Colonic mucosa (tissue), 4 donors: ENCODE measurements at regions not wholly inside any gene's neighbourhood (a gene's known extent, or its start where the extent isn't known, plus 50 kb on each side); places are given as distances from the start of the nearest gene placed in this dataset.

Experiments
- DNase-seq: peaks from one replicate; pipeline ENCODE4 v3.0.0-alpha.2; 2020
- H3K27ac ChIP-seq: fragments of 200-600 bp; one replicate; pipeline ENCODE4 v1.8.0; 2021
- H3K27me3 ChIP-seq: fragments of 200-600 bp; one replicate; pipeline ENCODE4 v1.8.0; 2021
- H3K36me3 ChIP-seq: fragments of 200-600 bp; one replicate; pipeline ENCODE4 v1.8.0; 2021
- H3K4me1 ChIP-seq: fragments of 200-600 bp; one replicate; pipeline ENCODE4 v1.8.0; 2021; ENCODE audit warnings: mild to moderate bottlenecking
- H3K4me3 ChIP-seq: fragments of 200-600 bp; one replicate; pipeline ENCODE4 v1.8.0; 2021
- H3K9ac ChIP-seq, 2 donors: one replicate each; pipeline ENCODE4 v1.7.0; 2013; ENCODE audit warnings: control low read depth in 2 of 2, low read depth in 2 of 2, low read length in 2 of 2
- H3K9me3 ChIP-seq: fragments of 200-600 bp; one replicate; pipeline ENCODE4 v1.8.0; 2021
- intact Hi-C: fragments of 100-400 bp; cut with DNase I; formaldehyde crosslinking; loops from one replicate; pipeline ENCODE4 v1.14.1; 2022
- TF ChIP-seq, protein P1 (sequence below): fragments of 200-600 bp; IDR thresholded peaks from one replicate; pipeline ENCODE4 v1.8.0; 2022; ENCODE audit warnings: antibody characterized with exemption, mild to moderate bottlenecking
- donor health status: healthy.
- donor health status: DM: no; HTN: no; CAD: no.
- donor health status: DM: no; HTN: no; CAD: no.

DNA sequence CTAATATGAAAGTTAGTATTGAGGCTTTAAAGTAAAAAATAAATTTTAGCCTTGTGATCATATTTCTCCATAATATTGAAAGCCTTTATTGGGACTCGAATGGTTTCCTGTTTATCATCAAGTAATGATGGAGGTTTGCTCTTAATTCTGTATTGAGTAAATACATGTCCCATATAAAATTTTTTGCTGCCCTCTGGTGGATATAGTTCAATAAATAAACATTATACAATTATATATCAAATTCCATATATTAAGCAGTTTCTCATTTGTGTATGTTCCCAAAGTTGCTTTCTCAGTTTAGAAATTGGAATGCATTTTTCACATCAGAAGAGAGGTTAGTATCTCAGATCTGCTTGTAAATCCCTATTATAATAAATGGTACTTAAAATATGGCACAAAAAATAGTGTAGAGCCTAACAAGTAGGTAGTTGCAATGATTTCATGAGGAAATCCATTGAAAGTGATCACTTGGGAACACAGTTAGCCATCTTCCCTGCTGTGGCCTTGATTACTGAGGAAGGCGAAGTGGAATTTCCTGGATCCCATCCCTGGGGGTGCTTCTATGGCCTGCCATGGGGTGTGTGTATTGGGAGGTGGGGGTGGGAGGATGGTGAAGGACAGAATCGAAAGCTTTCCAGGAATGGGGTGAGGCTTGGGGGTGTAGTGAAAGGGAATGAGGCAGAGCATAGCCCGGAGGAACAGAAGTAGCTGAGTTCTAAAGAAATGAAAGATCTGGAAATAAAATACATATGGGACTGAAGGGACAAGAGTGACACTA lies 84.1 kb upstream of the C21orf91 start:
- intact Hi-C loops = loop anchor here (5.0 kb wide), 1 partner anchor 221 kb away; no protein-coding TSS in a partner anchor
- Histone ChIP-seq H3K27me3 (no peaks in the 10 kb centered on the region), H3K9ac (no peak overlapping the region), H3K4me3 (no peak overlapping the region), H3K27ac (no peak overlapping the region), H3K4me1 (no peaks in the 10 kb centered on the region), H3K9me3 (no peaks in the 10 kb centered on the region), H3K36me3 (no peaks in the 10 kb centered on the region)
- no peak for DNase-seq
- TF ChIP-seq, protein P1, sequence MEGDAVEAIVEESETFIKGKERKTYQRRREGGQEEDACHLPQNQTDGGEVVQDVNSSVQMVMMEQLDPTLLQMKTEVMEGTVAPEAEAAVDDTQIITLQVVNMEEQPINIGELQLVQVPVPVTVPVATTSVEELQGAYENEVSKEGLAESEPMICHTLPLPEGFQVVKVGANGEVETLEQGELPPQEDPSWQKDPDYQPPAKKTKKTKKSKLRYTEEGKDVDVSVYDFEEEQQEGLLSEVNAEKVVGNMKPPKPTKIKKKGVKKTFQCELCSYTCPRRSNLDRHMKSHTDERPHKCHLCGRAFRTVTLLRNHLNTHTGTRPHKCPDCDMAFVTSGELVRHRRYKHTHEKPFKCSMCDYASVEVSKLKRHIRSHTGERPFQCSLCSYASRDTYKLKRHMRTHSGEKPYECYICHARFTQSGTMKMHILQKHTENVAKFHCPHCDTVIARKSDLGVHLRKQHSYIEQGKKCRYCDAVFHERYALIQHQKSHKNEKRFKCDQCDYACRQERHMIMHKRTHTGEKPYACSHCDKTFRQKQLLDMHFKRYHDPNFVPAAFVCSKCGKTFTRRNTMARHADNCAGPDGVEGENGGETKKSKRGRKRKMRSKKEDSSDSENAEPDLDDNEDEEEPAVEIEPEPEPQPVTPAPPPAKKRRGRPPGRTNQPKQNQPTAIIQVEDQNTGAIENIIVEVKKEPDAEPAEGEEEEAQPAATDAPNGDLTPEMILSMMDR = no peak

DNA sequence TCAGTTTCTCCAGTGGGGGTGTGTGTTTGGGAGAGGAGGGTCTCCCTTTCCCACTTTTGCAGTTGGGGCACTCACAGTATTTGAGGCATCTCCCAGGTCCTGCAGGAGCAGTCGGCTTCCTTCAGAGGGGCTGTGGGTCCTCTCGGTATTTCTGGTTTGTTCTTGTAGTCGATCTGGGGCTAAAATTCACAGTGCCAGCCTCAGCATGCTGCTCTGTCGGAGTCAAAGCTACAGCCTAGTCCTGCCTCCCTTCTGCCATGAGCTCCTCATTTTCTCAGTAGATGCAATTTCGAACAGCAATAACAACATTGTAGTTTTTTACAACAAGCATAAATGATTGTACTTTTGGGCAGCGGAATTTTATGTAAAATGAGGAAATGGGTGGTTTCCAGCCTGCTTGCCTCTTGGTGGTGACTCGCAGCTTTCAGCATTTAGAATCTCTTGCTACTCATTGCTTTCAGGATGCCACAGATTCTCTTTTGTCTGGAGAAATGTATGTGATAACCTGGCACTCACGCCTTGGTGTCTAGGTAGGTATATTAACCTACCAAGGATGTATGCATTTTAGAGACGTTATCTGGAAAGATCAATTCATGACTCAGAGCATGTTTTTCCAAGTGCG lies 82.4 kb upstream of the C21orf91 start:
- Histone ChIP-seq H3K36me3 (no peaks in the 10 kb centered on the region), H3K4me1 (no peaks in the 10 kb centered on the region), H3K27ac (no peak overlapping the region), H3K9me3 (no peaks in the 10 kb centered on the region), H3K9ac (no peak overlapping the region), H3K27me3 (no peaks in the 10 kb centered on the region), H3K4me3 (no peak overlapping the region)
- TF ChIP-seq, protein P1 = no peak
- no peak for DNase-seq
- intact Hi-C loops = loop anchor here (5.0 kb wide), 1 partner anchor 219 kb away; no protein-coding TSS in a partner anchor

DNA sequence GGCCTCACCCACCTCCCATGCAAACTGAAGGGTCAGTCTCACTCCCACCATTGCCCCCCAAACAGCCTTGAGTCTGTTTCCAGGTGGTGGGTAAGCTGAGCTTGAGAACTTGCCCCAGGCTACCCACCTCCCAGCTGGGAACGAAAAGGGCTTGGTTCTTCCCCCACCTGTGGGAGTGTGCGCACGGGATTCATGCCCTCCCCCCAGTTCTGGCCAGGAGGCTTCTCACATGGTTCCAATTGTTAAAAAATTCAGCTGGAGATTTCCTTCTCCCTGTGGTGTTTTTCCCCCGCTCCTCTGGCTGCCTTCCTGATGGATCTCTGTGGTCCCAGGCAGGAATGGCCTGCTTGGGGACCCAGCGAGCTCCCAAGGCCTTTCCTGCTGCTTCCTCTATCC lies 81.8 kb upstream of the C21orf91 start:
- intact Hi-C loops = loop anchor here (5.0 kb wide), 1 partner anchor 219 kb away; no protein-coding TSS in a partner anchor
- no peak for DNase-seq
- no peak overlapping the region for H3K4me3 ChIP-seq
- no peak overlapping the region for H3K9ac ChIP-seq
- H3K9me3 ChIP-seq = no peaks in the 10 kb centered on the region
- no peaks in the 10 kb centered on the region for H3K36me3 ChIP-seq
- H3K4me1 ChIP-seq = no peaks in the 10 kb centered on the region
- TF ChIP-seq, protein P1 = no peak
- no peaks in the 10 kb centered on the region for H3K27me3 ChIP-seq
- no peak overlapping the region for H3K27ac ChIP-seq

DNA sequence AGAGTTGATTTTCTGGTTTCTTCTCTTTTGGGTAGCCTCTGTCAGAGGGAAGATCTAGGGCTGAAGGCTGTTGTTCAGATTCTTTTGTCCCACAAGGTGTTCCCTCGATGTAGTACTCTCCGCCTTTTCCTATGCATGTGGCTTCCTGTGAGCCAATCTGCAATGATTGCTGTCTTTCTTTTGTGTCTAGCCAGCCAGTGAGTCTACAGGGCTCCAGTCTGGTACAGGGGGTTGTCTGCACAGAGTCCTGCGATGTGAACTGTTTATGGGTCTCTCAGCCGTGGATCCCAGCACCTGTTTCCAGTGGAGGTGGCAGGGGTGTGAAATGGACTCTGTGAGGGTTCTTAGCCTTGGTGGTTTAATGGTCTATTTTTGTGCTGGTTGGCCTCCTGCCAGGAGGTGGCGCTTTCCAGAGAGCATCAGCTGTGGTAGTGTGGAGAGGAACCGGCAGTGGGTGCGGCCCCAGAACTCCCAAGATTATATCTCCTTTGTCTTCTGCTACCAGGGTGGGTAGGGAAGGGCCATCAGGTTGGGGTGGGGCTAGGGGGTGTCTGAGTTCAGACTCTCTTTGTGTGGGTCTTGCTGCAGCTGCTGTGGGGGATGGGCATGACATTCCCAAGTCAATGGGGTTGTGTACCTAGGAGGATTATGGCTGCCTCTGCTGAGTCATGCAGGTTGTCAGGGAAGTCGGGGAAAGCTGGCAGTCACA lies 81.3 kb upstream of the C21orf91 start:
- Histone ChIP-seq H3K9ac (no peak overlapping the region), H3K4me3 (no peak overlapping the region), H3K4me1 (no peaks in the 10 kb centered on the region), H3K27ac (no peak overlapping the region), H3K27me3 (no peaks in the 10 kb centered on the region), H3K9me3 (no peaks in the 10 kb centered on the region), H3K36me3 (no peaks in the 10 kb centered on the region)
- intact Hi-C loops = loop anchor here (5.0 kb wide), 1 partner anchor 218 kb away; no protein-coding TSS in a partner anchor
- no peak for DNase-seq
- TF ChIP-seq, protein P1 = no peak

DNA sequence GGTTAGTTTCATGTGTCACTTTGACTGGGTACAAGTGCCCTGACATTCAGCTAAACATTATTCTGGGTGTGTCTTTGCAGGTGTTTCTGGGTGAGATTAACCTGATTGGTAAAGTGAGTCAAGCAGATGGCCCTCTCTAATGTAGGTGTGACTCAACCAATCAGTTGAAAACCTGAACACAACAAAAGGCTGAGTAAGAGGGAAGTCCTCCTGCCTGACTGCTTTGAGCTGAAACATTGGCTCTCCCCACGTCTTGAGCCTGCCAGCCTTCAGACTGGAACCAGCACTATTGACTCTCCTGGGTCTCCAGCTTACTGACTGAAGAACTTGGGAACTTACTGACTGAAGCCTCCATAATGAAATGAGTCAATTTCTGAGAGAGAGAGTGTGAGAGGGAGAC lies 70.0 kb upstream of the C21orf91 start:
- DNase-seq = no peak
- Histone ChIP-seq H3K27me3 (no peaks in the 10 kb centered on the region), H3K4me3 (no peak overlapping the region), H3K9me3 (no peaks in the 10 kb centered on the region), H3K9ac (no peak overlapping the region), H3K36me3 (no peaks in the 10 kb centered on the region), H3K4me1 (no peaks in the 10 kb centered on the region), H3K27ac (no peak overlapping the region)
- intact Hi-C loops = no loop called here
- TF ChIP-seq, protein P1 = no peak
